Skin epidermis (tissue), 12 donors: ENCODE measurements at regions not wholly inside any gene's neighbourhood (a gene's known extent, or its start where the extent isn't known, plus 50 kb on each side); places are given as distances from the start of the nearest gene placed in this dataset.

Source experiments
- H3K27ac ChIP-seq, 21 experiments: fragments of 200-600 bp; sonication (generic) in 11 of 21; one replicate each; pipeline ENCODE4 v1.5.0; 2020; ENCODE audit warnings: mild to moderate bottlenecking in 3 of 21, inconsistent platforms in 2 of 21, moderate library complexity in 2 of 21
- H3K4me3 ChIP-seq, 7 experiments: fragments of 200-600 bp; sonication (generic) in 2 of 7; one replicate each; pipeline ENCODE4 v1.5.0; 2020; ENCODE audit warnings: inconsistent platforms in 2 of 7, mild to moderate bottlenecking in 2 of 7, moderate library complexity in 1 of 7

- H3K27ac ChIP-seq: no peak overlapping the region
- H3K4me3 ChIP-seq: no peak overlapping the region
These were observed 495.1 kb upstream of the ARID1B start for GRCh38 chr6:156282087-156282486.

- no peak overlapping the region for H3K4me3 ChIP-seq
- no peak overlapping the region for H3K27ac ChIP-seq
These were observed 495.9 kb upstream of the ARID1B start for GRCh38 chr6:156281266-156281665.

- H3K27ac ChIP-seq: no peak overlapping the region
These were observed 497.1 kb upstream of the ARID1B start for GRCh38 chr6:156280065-156280464.

DNA sequence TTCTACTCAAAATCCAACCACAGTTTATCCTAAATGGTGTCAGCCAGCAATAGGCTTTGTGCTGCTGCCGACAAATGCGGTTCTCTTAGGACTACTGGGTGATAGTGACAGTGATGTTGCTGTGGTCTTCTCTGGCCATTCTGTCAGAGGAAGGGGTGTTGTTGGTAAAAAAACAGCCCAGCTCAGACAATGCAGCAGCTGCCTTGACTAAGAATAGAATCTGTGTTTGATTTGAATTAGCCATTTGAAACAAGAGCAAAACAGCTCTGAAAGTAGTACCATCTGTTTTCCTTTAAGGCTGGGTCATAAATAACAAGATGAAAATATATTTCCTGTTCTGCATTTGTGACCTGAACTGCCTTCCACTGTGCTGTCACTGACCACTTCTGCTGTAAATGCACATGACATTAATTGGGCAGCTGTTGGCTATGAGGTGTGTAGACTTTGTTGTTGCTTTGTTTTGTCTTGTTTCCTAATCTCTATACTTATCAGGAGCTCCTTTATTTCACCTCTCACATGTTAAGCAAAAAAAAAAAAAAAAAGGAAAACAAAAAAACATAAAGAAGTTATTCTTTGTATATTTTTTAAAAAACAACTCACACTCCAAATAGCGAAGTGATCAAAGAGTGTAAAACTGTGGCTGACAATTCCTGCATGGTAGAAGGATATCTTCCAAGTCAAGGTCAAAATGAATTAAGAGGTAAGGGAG, 497.8 kb upstream of the ARID1B start:
- H3K27ac ChIP-seq: peak overlapping the region in 3 of 21 experiments; percentile 2 to 29 (median 22)

More at GRCh38 chr6:156280065-156280464, 497.1 kb upstream of the ARID1B start:
- H3K4me3 ChIP-seq: no peak overlapping the region

DNA sequence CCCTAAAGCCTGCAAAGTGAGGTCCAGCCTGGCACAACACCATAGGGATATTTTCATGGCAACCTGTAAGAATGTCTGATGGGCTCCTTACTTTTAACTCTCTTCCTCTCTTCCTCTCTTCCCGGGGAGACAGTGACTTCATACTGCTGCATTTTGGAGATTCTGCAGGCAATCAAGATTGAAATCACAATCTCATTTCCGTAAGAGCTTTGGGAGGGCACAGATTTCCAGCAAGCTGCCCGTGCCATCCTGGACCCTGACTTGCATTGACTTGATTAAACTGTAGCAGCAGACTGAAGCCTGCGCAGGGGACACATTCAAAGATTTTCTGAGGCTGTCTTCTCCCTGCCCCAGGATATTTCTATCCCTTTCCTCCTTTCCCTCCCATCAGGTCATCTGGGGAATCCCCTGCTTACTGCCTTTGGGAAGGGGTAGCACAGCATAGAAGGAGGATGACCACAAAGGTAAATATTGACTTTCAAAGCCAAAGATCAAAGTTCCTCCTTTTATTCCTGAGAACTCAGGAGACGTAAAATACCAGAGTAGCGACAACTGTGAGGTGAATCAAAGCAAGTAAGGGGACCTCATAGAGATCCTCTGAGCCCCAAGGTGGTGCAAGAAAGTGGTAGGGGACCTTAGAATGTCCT, 504.0 kb upstream of the ARID1B start:
- no peak overlapping the region for H3K4me3 ChIP-seq
- no peak overlapping the region for H3K27ac ChIP-seq

More for the DNA sequence above, 497.8 kb upstream of the ARID1B start:
- no peak overlapping the region for H3K4me3 ChIP-seq

- H3K4me3 ChIP-seq: no peak overlapping the region
- H3K27ac ChIP-seq: no peak overlapping the region
These were observed 507.3 kb upstream of the ARID1B start for GRCh38 chr6:156269751-156270369.

GRCh38 chr6:156268849-156269248, 508.3 kb upstream of the ARID1B start:
- no peak overlapping the region for H3K4me3 ChIP-seq
- no peak overlapping the region for H3K27ac ChIP-seq

DNA sequence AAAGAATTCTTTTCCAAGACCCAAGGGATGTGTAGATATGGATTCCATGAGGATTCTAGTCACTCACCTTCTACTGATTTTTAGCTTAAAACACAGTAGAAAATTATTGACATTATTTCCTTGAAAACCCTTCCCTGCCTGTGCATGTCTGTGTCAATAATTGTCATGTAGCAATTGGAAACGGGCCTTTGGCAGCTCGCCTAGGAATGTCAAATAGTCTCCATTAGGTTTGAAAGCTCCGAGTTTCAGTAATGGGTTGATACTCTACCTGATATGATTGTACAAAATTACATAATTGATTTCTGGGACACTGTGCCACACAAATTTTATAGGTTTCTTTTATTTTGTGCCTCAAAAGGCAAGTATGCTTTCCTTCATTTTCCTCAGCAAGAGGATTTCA, 515.2 kb upstream of the ARID1B start:
- no peak overlapping the region for H3K27ac ChIP-seq
- no peak overlapping the region for H3K4me3 ChIP-seq

DNA sequence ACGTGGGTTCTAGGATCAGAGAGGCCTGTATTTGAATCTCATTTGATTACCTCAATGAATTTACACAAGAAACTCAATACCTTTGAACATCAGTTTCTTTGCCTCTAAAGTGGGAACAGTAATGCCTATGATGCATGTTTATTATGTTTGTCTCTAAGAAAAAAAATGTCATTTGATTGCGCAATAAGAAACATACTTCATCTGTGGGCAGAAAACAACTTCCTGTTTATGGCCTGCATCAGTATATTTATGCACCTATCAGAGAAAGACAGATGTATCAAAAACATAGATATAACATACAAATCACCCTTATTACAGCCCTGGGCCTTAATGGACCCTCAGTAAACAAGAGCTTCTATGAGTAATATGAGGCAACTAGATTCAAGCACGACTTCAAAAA, 516.4 kb upstream of the ARID1B start:
- Histone ChIP-seq H3K27ac (no peak overlapping the region), H3K4me3 (no peak overlapping the region)

GRCh38 chr6:156258981-156259380, 518.2 kb upstream of the ARID1B start:
- no peak overlapping the region for H3K4me3 ChIP-seq
- H3K27ac ChIP-seq: no peak overlapping the region

- Histone ChIP-seq H3K27ac (no peak overlapping the region), H3K4me3 (no peak overlapping the region)
These were observed 521.0 kb upstream of the ARID1B start for GRCh38 chr6:156256161-156256560.

DNA sequence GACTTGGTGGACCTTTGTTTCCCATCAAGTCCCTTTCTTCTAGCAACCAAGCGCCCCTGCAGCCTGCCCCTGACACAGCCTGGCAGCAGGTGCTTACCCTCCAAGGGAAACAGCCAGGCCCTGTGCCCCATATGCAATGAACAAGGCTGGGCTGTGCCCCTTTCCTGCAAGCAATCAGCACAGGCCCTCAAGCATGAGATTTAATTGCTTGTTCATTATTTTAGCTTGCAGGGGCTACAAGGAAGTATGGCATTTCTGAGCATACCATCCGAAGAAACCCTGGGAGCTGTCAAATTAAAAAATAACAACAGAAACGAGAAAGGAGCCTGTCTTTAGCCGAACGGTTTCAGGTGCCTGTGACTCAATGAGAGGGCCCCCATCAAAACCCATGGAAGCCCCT, 522.9 kb upstream of the ARID1B start:
- no peak overlapping the region for H3K4me3 ChIP-seq
- no peak overlapping the region for H3K27ac ChIP-seq

DNA sequence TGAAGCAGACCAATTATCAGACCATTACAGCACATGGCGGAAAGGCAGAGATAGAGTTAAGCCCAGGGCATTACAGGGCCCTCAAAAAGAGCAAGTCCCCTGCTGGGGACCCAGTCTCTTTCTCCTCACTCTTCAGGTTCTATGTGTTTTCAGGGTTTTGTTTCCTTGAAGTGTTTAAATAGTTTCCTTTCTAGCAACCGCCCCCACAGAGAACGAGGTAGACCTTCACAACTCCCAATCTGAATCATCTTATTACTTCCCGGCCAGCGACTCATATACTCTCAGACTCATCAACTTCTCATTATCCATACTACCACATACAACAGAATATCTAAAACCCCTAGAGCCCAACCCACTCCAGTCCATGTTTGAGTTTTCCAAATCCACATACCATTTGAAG, 526.6 kb upstream of the ARID1B start:
- H3K4me3 ChIP-seq: no peak overlapping the region
- no peak overlapping the region for H3K27ac ChIP-seq

DNA sequence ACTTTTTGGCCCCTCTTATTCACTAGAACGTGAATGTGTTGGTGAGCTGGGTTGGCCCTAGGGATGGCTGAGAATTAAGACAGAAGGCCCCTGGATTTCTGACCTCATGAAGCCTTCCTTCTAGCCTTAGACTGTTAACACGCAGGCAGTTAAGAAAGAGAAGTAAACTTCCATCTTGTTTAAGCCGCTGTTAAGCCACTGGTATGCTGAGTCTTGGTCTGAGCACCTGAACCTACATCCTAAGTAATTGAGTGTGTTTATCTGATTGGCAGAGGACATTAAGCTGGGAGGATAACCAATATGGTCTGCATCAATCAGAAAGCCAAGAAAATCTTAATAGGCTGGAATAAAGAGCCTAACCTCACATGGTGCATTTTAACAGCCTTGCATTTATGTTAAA, 535.0 kb upstream of the ARID1B start:
- Histone ChIP-seq H3K4me3 (no peak overlapping the region), H3K27ac (no peak overlapping the region)

- no peak overlapping the region for H3K27ac ChIP-seq
- no peak overlapping the region for H3K4me3 ChIP-seq
These were observed 546.0 kb upstream of the ARID1B start for GRCh38 chr6:156231026-156231765.

DNA sequence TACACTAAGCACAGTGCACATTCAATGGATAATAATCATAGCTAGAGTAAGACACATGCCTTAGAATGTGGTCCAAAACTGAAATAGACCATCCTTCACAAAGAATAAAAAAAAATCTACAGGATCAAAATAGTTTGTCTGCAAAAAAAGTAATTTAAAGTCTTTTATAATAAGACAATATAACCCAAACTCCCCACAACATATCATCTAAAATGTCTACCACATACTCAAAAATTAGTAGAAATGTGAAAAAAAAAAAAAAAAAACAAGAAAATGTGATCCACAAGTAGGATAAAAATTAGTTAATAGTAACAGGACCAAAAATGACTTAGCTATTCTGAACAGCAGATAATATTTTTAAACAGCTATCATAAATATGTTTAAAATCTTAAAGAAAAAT, 557.2 kb upstream of the ARID1B start:
- no peak overlapping the region for H3K27ac ChIP-seq
- H3K4me3 ChIP-seq: no peak overlapping the region

DNA sequence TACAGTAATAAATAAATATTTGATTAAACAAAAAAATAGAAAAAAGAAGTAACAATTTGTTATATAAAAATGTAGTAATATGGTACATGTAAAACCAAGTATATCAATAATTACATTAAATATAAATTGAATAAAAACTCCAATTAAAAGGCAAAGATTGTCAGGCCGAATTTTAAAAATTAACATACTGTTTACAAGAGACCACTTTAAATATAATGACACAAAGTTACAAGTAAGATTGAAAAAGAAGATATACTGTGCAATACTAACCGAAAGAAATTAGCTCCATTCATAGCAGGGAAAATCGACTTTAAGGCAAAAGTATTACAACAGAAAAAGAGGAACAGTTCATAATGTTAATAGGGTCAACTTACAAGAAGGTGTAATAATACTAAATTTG, 571.5 kb upstream of the ARID1B start:
- no peak overlapping the region for H3K27ac ChIP-seq
- H3K4me3 ChIP-seq: no peak overlapping the region

DNA sequence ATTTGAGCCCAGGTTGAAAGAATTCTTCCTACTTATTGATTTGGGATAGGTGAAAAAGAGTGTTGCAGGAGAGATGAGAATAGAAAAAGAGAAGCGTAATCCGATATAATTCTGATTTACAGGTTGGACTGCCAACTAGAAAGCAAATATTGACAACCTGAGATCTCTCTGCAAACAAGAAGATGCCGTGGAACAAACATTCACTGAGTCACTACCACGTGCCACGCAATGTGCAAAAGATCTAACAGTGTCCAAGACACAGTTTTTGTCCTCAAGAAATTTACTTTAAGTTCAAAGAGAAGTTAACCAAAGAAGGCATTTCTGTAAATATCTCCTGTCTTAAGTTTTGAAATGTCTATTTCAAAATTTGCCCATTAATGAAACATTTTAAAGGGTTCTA, 578.0 kb upstream of the ARID1B start:
- no peak overlapping the region for H3K4me3 ChIP-seq
- H3K27ac ChIP-seq: no peak overlapping the region

DNA sequence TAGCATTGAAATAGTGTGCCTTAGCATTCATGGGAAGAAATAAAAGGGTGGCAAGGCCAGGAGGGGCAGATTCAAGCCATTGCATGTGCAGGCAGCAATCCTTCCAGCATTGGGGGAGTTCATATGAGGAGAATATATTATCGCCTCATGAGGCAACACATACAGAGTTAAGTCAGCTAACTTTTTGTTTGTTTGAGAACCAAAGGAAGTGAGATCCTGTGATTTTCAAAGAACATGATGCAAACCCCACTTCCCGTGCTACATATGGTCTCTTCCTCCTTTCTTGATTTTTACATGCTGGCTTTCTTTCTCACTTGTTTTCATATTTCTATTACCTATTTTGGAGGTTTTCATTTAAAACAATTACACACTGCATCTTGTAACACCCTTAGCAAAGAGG, 579.7 kb upstream of the ARID1B start:
- Histone ChIP-seq H3K4me3 (no peak overlapping the region), H3K27ac (peak overlapping the region in 2 of 21 experiments; percentile 51)

DNA sequence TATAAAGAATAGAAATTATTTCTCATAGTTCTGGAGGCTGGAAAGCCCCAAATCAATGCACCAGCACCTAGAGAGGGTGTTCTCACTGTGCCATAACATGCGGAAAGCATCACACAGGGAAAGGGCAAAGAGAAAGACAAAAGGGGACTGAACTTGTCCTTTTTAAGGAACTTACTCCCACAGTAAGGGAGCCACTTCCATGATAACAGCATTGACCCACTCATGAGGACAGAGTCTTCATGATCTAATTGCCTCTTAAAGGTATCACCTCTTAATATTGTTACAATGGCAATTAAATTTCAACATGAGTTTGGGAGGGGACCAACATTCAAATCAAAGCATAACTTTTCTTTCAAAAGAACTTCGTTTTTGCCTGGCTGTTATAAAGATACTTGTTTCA, 582.2 kb upstream of the ARID1B start:
- no peak overlapping the region for H3K27ac ChIP-seq
- H3K4me3 ChIP-seq: no peak overlapping the region

GRCh38 chr6:156193381-156193780, 583.8 kb upstream of the ARID1B start:
- no peak overlapping the region for H3K27ac ChIP-seq

More at GRCh38 chr6:156193381-156193780, 583.8 kb upstream of the ARID1B start:
- no peak overlapping the region for H3K4me3 ChIP-seq
